ENCODE measurements at regions not wholly inside any gene's neighbourhood (a gene's known extent, or its start where the extent isn't known, plus 50 kb on each side); places are given as distances from the start of the nearest gene placed in this dataset.

GRCh38 chr9:33740075-33740474 lies 55.3 kb upstream of the PRSS3 start:
- no peak for TF ChIP-seq CTCF (IDR thresholded peaks at IDR 0.05)
- no peak for TF ChIP-seq POLR2AphosphoS5 (IDR thresholded peaks at IDR 0.05)
- TF ChIP-seq POLR2A (IDR thresholded peaks at IDR 0.05): no peak
